H1 (cell line): ENCODE measurements at regions not wholly inside any gene's neighbourhood (a gene's known extent, or its start where the extent isn't known, plus 50 kb on each side); places are given as distances from the start of the nearest gene placed in this dataset.

Source experiments
- CTCF ChIA-PET: fragments of 300-600 bp; sonication (Branson Sonifier 250); formaldehyde crosslinking; loops from one replicate; lab custom pipeline; 2021; ENCODE audit not compliant: partially characterized antibody; lab: Charles Lee
- POLR2A ChIA-PET: fragments of 300-600 bp; sonication (Branson Sonifier 250); formaldehyde crosslinking; loops from one replicate; lab custom pipeline; 2021; ENCODE audit warnings: inconsistent platforms; ENCODE audit not compliant: partially characterized antibody; lab: Charles Lee
- DNase-seq, 2 experiments: peaks; one replicate each; pipeline versions ENCODE4 v3.0.0 to v3.0.0-alpha.2; 2010 to 2022; ENCODE audit warnings: low spot score in 2 of 2, low read depth in 1 of 2, mixed read lengths in 1 of 2
- FAIRE-seq: peaks from 2 replicates; lab custom pipeline; 2011; peaks lifted over from hg19 to GRCh38; lab: Jason Lieb, UNC
- H2AFZ ChIP-seq: 2 replicates; pipeline ENCODE4 v1.8.1; 2012; ENCODE audit warnings: low read length, inconsistent platforms
- H2AK5ac ChIP-seq: 2 replicates; pipeline ENCODE4 v1.6.1; 2013; ENCODE audit warnings: low read depth, low read length
- H2BK120ac ChIP-seq: replicated peaks from 2 replicates; pipeline ENCODE3; 2013; ENCODE audit warnings: low read depth, low read length, inconsistent platforms
- H2BK12ac ChIP-seq: 2 replicates; pipeline ENCODE4 v1.6.1; 2013; ENCODE audit warnings: low read depth, low read length
- H2BK15ac ChIP-seq: 2 replicates; pipeline ENCODE4 v1.6.1; 2013; ENCODE audit warnings: low read length
- H2BK20ac ChIP-seq: 2 replicates; pipeline ENCODE4 v1.6.1; 2013; ENCODE audit warnings: low read length
- H2BK5ac ChIP-seq: 2 replicates; pipeline ENCODE4 v1.6.1; 2013; ENCODE audit warnings: low read depth, low read length
- H3K14ac ChIP-seq: 2 replicates; pipeline ENCODE4 v1.6.1; 2013; ENCODE audit warnings: inconsistent platforms; ENCODE audit not compliant: insufficient read length
- H3K18ac ChIP-seq: 2 replicates; pipeline ENCODE4 v1.6.1; 2013; ENCODE audit warnings: low read length; ENCODE audit errors: extremely low read depth
- H3K23ac ChIP-seq: 2 replicates; pipeline ENCODE4 v1.6.1; 2013; ENCODE audit warnings: inconsistent platforms; ENCODE audit not compliant: insufficient read length
- H3K23me2 ChIP-seq: 2 replicates; pipeline ENCODE4 v1.6.1; 2013; ENCODE audit warnings: low read depth, low read length
- H3K27ac ChIP-seq: 2 replicates; pipeline ENCODE4 v1.6.1; 2011; ENCODE audit warnings: low read depth, low read length, inconsistent platforms
- H3K27me3 ChIP-seq, 4 experiments: replicated peaks in 1 of 4; 1 replicate in 1 of 4; 2 replicates in 3 of 4; pipeline versions ENCODE4 v1.6.1 to v1.8.1; 2011 to 2013; ENCODE audit warnings: low read length in 3 of 4, mild to moderate bottlenecking in 3 of 4, inconsistent platforms in 2 of 4, mixed read lengths in 2 of 4, moderate library complexity in 1 of 4; ENCODE audit not compliant: control insufficient read depth in 3 of 4, insufficient read depth in 3 of 4; ENCODE audit errors: extremely low read depth in 1 of 4
- H3K36me3 ChIP-seq, 4 experiments: 2 replicates each; pipeline versions ENCODE4 v1.6.1 to v1.8.1; 2011 to 2013; ENCODE audit warnings: mild to moderate bottlenecking in 4 of 4, low read length in 3 of 4, moderate library complexity in 2 of 4, control low read depth in 1 of 4, inconsistent platforms in 1 of 4; ENCODE audit not compliant: insufficient read depth in 4 of 4, control insufficient read depth in 2 of 4
- H3K4ac ChIP-seq: replicated peaks from 2 replicates; pipeline ENCODE3; 2013; ENCODE audit warnings: low read length, low read depth, mixed read lengths, inconsistent platforms; ENCODE audit not compliant: insufficient read length
- H3K4me1 ChIP-seq, 4 experiments: replicated peaks in 1 of 4; 1 replicate in 1 of 4; 2 replicates in 3 of 4; pipeline versions ENCODE4 v1.6.1 to v1.8.1; 2011 to 2013; ENCODE audit warnings: low read length in 3 of 4, inconsistent platforms in 2 of 4, mixed read lengths in 1 of 4; ENCODE audit not compliant: insufficient read depth in 4 of 4, control insufficient read depth in 3 of 4
- H3K4me2 ChIP-seq, 2 experiments: 2 replicates each; pipeline versions ENCODE4 v1.6.1 to v1.8.1; 2011 to 2013; ENCODE audit warnings: low read depth in 2 of 2, low read length in 2 of 2, control low read depth in 1 of 2, inconsistent platforms in 1 of 2, mild to moderate bottlenecking in 1 of 2; ENCODE audit not compliant: insufficient read depth in 1 of 2
- H3K4me3 ChIP-seq, 4 experiments: fragments of 200-600, 300-600 bp in 1 of 4; sonication (generic), shearing (Covaris generic), sonication (Bioruptor Twin) in 1 of 4; 2 replicates each; pipeline versions ENCODE4 v1.5.1 to v1.8.1; 2011 to 2016; ENCODE audit warnings: low read length in 4 of 4, low read depth in 3 of 4, control low read depth in 2 of 4, inconsistent platforms in 2 of 4, mild to moderate bottlenecking in 2 of 4, mixed read lengths in 1 of 4, moderate library complexity in 1 of 4; ENCODE audit not compliant: insufficient read depth in 2 of 4; ENCODE audit errors: extremely low read depth in 1 of 4
- H3K56ac ChIP-seq: replicated peaks from 2 replicates; pipeline ENCODE3; 2013; ENCODE audit warnings: low read depth, mild to moderate bottlenecking, mixed read lengths, low read length, inconsistent platforms; ENCODE audit not compliant: insufficient read length
- H3K79me1 ChIP-seq: 2 replicates; pipeline ENCODE4 v1.6.1; 2013; ENCODE audit warnings: low read depth, low read length, control low read depth
- H3K79me2 ChIP-seq, 2 experiments: 2 replicates each; pipeline versions ENCODE4 v1.6.1 to v1.8.1; 2012 to 2013; ENCODE audit warnings: low read length in 2 of 2, mild to moderate bottlenecking in 2 of 2, inconsistent platforms in 1 of 2; ENCODE audit not compliant: insufficient read depth in 2 of 2, control insufficient read depth in 1 of 2
- H3K9ac ChIP-seq, 4 experiments: replicated peaks in 1 of 4; 1 replicate in 1 of 4; 2 replicates in 3 of 4; pipeline versions ENCODE4 v1.6.1 to v1.8.1; 2011 to 2013; ENCODE audit warnings: low read depth in 3 of 4, low read length in 3 of 4, control low read depth in 2 of 4, mild to moderate bottlenecking in 2 of 4, moderate library complexity in 2 of 4, inconsistent platforms in 1 of 4; ENCODE audit errors: extremely low read depth in 1 of 4
- H3K9me3 ChIP-seq, 2 experiments: 2 replicates each; pipeline versions ENCODE4 v1.6.1 to v1.8.1; 2012 to 2013; ENCODE audit warnings: mild to moderate bottlenecking in 2 of 2, moderate library complexity in 2 of 2, control low read depth in 1 of 2, inconsistent platforms in 1 of 2, low read depth in 1 of 2, low read length in 1 of 2, mixed read lengths in 1 of 2; ENCODE audit not compliant: insufficient read depth in 2 of 2
- H4K20me1 ChIP-seq, 2 experiments: replicated peaks in 1 of 2; 2 replicates each; pipeline versions ENCODE3 to v1.8.1; 2011 to 2013; ENCODE audit warnings: inconsistent platforms in 2 of 2, low read length in 2 of 2, mild to moderate bottlenecking in 1 of 2; ENCODE audit not compliant: insufficient read depth in 2 of 2, control insufficient read depth in 1 of 2
- H4K5ac ChIP-seq: 2 replicates; pipeline ENCODE4 v1.6.1; 2013; ENCODE audit warnings: low read length, low read depth, mixed read lengths, inconsistent platforms; ENCODE audit not compliant: insufficient read length
- H4K8ac ChIP-seq: 2 replicates; pipeline ENCODE4 v1.8.0; 2013; ENCODE audit warnings: mild to moderate bottlenecking, moderate library complexity, low read length, inconsistent platforms; ENCODE audit not compliant: insufficient read depth; ENCODE audit errors: extremely low read depth
- H4K91ac ChIP-seq: replicated peaks from 2 replicates; pipeline ENCODE3; 2013; ENCODE audit warnings: low read length, mixed read lengths, inconsistent platforms; ENCODE audit not compliant: insufficient read length
- BACH1 ChIP-seq: IDR thresholded peaks from 2 replicates; pipeline ENCODE4 v1.6.1; 2012; ENCODE audit warnings: low read length, improper control_type of control experiment
- EGR1 ChIP-seq: IDR thresholded peaks from 2 replicates; pipeline ENCODE4 v1.6.1; 2011; ENCODE audit warnings: low read depth, low read length, borderline replicate concordance
- KDM1A ChIP-seq: fragments of 200-600, 300-600 bp; sonication (generic); IDR thresholded peaks from 2 replicates; pipeline ENCODE4 v1.7.1; 2016; ENCODE audit warnings: mild to moderate bottlenecking, low read length, borderline replicate concordance
- KDM4A ChIP-seq: IDR thresholded peaks from one replicate; pipeline ENCODE4 v1.7.1; 2012; ENCODE audit warnings: low read depth, mild to moderate bottlenecking, moderate library complexity, low read length, inconsistent platforms; ENCODE audit not compliant: severe bottlenecking
- MAFK ChIP-seq: IDR thresholded peaks from 2 replicates; pipeline ENCODE4 v1.6.1; 2012; ENCODE audit warnings: low read depth, mild to moderate bottlenecking, improper control_type of control experiment, low read length
- POLR2AphosphoS5 ChIP-seq: IDR thresholded peaks from 2 replicates; pipeline ENCODE4 v1.6.1; 2011; ENCODE audit warnings: low read depth, low read length
- RAD21 ChIP-seq, 2 experiments: IDR thresholded peaks in 1 of 2; conservative IDR thresholded peaks in 1 of 2; 2 replicates each; pipeline ENCODE4 v1.6.1; 2011; ENCODE audit warnings: low read depth in 2 of 2, low read length in 2 of 2, improper control_type of control experiment in 1 of 2, inconsistent platforms in 1 of 2, mild to moderate bottlenecking in 1 of 2, moderate library complexity in 1 of 2
- RFX5 ChIP-seq: IDR thresholded peaks from 2 replicates; pipeline ENCODE4 v1.6.1; 2011; ENCODE audit warnings: low read depth, low read length, improper control_type of control experiment, borderline replicate concordance
- SIX5 ChIP-seq: IDR thresholded peaks from 2 replicates; pipeline ENCODE4 v1.6.1; 2011; ENCODE audit warnings: mild to moderate bottlenecking, low read depth, low read length
- SP2 ChIP-seq: IDR thresholded peaks from 2 replicates; pipeline ENCODE4 v1.6.1; 2012; ENCODE audit warnings: mild to moderate bottlenecking, low read length, inconsistent platforms
- SUZ12 ChIP-seq: fragments of 200-600 bp; sonication (generic); IDR thresholded peaks from 2 replicates; pipeline ENCODE4 v1.6.1; 2012; ENCODE audit warnings: mild to moderate bottlenecking, inconsistent platforms, low read length, moderate library complexity, mixed read lengths
- TAF1 ChIP-seq: IDR thresholded peaks from 2 replicates; pipeline ENCODE4 v1.6.1; 2011; ENCODE audit warnings: mild to moderate bottlenecking, low read depth, low read length
- TCF12 ChIP-seq: IDR thresholded peaks from 2 replicates; pipeline ENCODE4 v1.6.1; 2011; ENCODE audit warnings: low read depth, mild to moderate bottlenecking, low read length

DNA sequence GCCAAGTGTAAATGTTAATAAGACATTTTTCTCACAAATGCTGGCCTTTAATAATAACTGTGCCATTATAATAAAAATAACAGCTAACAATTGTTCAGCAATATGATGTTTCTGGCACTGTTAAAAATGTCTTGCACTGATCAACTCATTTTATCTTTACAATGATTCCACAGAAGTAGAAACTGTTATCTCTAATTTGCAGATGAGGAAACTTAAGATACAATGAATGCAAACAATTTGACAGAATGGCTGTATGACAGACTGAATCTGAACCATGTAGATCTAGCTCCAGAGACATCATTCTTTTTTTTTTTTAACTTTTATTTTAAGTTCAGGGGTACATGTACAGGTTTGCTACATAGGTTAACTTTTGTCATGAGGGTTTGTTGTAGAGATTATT, 755.0 kb downstream of the TBL1XR1 start:
- POLR2A ChIA-PET = no interaction called here
- H2AFZ ChIP-seq = no peak overlapping the region
- no peak overlapping the region for H2BK12ac ChIP-seq
- H3K18ac ChIP-seq = no peak overlapping the region
- no peak overlapping the region for H2BK20ac ChIP-seq
- H3K36me3 ChIP-seq = no peaks in the 10 kb centered on the region
- H4K8ac ChIP-seq = no peak overlapping the region
- H3K14ac ChIP-seq = no peak overlapping the region
- no peak overlapping the region for H3K4ac ChIP-seq
- H3K9ac ChIP-seq = no peak overlapping the region
- H2BK120ac ChIP-seq = no peak overlapping the region
- CTCF ChIA-PET = interaction anchor here (0.6 kb wide), 2 partner anchors 12 to 430 kb away, joined by 3 read pairs; no protein-coding TSS in a partner anchor
- H4K5ac ChIP-seq = no peak overlapping the region
- H3K4me3 ChIP-seq = no peak overlapping the region
- DNase-seq = no peak
- no peak for FAIRE-seq
- H3K27ac ChIP-seq = no peak overlapping the region
- H2BK15ac ChIP-seq = no peak overlapping the region
- H3K9me3 ChIP-seq = no peaks in the 10 kb centered on the region
- H3K23ac ChIP-seq = no peak overlapping the region
- H3K56ac ChIP-seq = no peak overlapping the region
- TF ChIP-seq TAF1 = no peak
- no peak for TF ChIP-seq EGR1
- no peak for TF ChIP-seq RAD21 (IDR thresholded peaks at IDR 0.05 in 1 of 2, conservative IDR thresholded peaks at IDR 0.05 in 1 of 2; ENCODE audit: low read depth in 2 of 2, low read length in 2 of 2)
- no peak for TF ChIP-seq POLR2AphosphoS5
- no peak for TF ChIP-seq MAFK
- no peak for TF ChIP-seq TCF12
- no peak for TF ChIP-seq BACH1
- TF ChIP-seq RFX5 = no peak
- no peak for TF ChIP-seq SP2
- no peak for TF ChIP-seq KDM1A
- TF ChIP-seq SUZ12 = no peak
- TF ChIP-seq SIX5 = no peak
- no peak for TF ChIP-seq KDM4A
- no peaks in the 10 kb centered on the region for H3K79me1 ChIP-seq
- H3K4me2 ChIP-seq = no peak overlapping the region
- H3K4me1 ChIP-seq = no peaks in the 10 kb centered on the region
- no peaks in the 10 kb centered on the region for H3K27me3 ChIP-seq
- H3K23me2 ChIP-seq = no peaks in the 10 kb centered on the region
- H3K79me2 ChIP-seq = no peaks in the 10 kb centered on the region
- no peaks in the 10 kb centered on the region for H4K20me1 ChIP-seq
- no peak overlapping the region for H2BK5ac ChIP-seq
- no peak overlapping the region for H4K91ac ChIP-seq
- H2AK5ac ChIP-seq = no peak overlapping the region
